ENCODE measurements at regions not wholly inside any gene's neighbourhood (a gene's known extent, or its start where the extent isn't known, plus 50 kb on each side); places are given as distances from the start of the nearest gene placed in this dataset.

DNA sequence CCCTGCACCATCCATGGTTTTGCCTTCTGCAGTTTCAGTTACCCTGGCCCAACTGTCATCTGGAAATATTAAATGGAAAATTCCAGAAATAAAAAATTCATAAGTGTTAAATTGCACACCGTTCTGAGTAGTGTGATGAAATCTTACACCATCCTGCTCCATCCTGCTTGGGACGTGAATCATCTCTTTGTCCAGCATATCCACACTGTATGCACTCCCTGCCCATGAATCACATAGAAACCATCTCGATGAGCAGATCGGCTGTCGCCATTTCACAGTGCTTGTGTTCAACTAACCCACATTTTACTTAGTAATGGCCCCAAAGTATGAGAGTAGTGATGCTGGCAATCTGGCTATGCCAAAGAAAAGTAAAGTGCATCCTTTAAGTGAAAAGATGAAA is 105.9 kb upstream of the ID4 start:
- no peak for TF ChIP-seq POLR2AphosphoS5 (IDR thresholded peaks at IDR 0.05; ENCODE audit: low read depth, low read length)
- TF ChIP-seq, protein P1, sequence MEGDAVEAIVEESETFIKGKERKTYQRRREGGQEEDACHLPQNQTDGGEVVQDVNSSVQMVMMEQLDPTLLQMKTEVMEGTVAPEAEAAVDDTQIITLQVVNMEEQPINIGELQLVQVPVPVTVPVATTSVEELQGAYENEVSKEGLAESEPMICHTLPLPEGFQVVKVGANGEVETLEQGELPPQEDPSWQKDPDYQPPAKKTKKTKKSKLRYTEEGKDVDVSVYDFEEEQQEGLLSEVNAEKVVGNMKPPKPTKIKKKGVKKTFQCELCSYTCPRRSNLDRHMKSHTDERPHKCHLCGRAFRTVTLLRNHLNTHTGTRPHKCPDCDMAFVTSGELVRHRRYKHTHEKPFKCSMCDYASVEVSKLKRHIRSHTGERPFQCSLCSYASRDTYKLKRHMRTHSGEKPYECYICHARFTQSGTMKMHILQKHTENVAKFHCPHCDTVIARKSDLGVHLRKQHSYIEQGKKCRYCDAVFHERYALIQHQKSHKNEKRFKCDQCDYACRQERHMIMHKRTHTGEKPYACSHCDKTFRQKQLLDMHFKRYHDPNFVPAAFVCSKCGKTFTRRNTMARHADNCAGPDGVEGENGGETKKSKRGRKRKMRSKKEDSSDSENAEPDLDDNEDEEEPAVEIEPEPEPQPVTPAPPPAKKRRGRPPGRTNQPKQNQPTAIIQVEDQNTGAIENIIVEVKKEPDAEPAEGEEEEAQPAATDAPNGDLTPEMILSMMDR (IDR thresholded peaks at IDR 0.05; ENCODE audit: control extremely low read depth in 1 of 3, insufficient read depth in 1 of 3, low read depth in 1 of 3, low read length in 3 of 3), result no peak

Data from H1 (cell line).